HL-60 (cell line): ENCODE measurements at regions not wholly inside any gene's neighbourhood (a gene's known extent, or its start where the extent isn't known, plus 50 kb on each side); places are given as distances from the start of the nearest gene placed in this dataset.

Source experiments
- CTCF ChIP-seq: IDR thresholded peaks from one replicate; pipeline ENCODE4 v1.5.1; 2011; ENCODE audit warnings: low read length, control low read depth, inconsistent platforms; ENCODE audit not compliant: insufficient read depth
- GABPA ChIP-seq: IDR thresholded peaks from 2 replicates; pipeline ENCODE4 v1.6.1; 2012; ENCODE audit warnings: low read depth
- POLR2AphosphoS5 ChIP-seq: IDR thresholded peaks from 2 replicates; pipeline ENCODE4 v1.6.1; 2012; ENCODE audit warnings: low read depth

DNA sequence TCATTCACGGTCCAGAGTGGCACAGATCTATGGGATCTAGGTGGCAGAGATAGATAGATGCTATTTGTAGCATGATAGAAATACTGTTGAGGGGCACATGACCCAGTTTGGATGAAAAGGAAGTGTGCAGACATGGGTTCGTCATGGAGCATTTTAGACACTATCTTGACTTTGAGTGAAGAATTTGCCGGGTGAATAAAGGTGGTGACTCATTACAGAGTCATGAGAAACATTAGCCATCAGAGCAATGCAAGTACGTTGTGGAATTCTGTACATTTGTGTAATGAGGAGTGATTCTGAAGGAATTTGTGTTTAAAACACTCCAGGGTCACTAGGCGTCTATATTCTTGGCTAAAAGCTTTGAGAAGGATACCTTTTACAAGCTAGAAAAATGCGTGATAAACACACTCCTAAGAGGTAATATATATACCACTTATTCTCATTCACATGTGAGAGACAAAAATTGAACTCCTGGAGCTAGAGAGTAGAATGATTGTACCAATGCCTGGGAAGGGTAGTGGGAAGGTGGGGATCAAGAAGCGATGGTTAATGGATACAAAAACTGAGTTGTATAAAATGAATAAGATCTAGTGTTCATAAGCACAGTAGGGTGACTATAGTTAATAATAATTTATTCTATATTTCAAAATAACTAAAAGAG is 593.7 kb upstream of the LUZP2 start:
- no peak for TF ChIP-seq CTCF
- no peak for TF ChIP-seq GABPA
- no peak for TF ChIP-seq POLR2AphosphoS5
